HL-60 (cell line): ENCODE measurements at regions not wholly inside any gene's neighbourhood (a gene's known extent, or its start where the extent isn't known, plus 50 kb on each side); places are given as distances from the start of the nearest gene placed in this dataset.

Experiments
- CTCF ChIP-seq: IDR thresholded peaks from one replicate; pipeline ENCODE4 v1.5.1; 2011; ENCODE audit warnings: low read length, control low read depth, inconsistent platforms; ENCODE audit not compliant: insufficient read depth
- GABPA ChIP-seq: IDR thresholded peaks from 2 replicates; pipeline ENCODE4 v1.6.1; 2012; ENCODE audit warnings: low read depth
- POLR2AphosphoS5 ChIP-seq: IDR thresholded peaks from 2 replicates; pipeline ENCODE4 v1.6.1; 2012; ENCODE audit warnings: low read depth

DNA sequence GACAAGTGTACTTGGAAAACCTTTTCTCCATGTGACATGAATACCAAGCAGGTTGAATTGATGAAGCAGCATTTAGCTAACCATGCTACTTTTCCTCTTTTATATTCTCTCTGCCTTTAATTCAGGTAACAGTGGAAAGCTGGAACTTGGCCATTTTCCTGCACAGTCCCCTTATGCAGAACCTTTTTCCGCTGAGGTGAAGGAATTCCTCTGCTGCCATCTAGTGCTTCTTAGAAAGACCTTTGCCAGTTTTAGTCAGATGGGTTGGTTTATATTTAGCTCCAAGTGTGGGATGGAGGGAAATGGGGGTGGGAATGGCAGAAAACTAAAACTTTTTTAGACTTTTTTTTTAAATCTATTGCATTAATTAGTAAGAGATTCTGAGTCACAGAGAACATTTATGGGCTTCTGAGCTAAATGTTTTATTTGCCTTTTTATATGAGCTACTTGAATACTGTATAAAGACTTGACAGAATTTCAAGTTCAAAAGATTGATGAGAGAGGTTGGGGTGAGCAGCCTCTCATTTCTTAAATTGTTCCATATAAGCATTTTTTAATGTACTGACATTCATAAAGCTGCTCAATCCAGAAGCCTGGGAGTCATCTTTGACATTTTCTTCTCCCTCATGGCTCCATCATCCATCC, 153.9 kb upstream of the ZC3H12C start:
- TF ChIP-seq CTCF = no peak
- no peak for TF ChIP-seq POLR2AphosphoS5
- no peak for TF ChIP-seq GABPA
